ENCODE measurements at regions not wholly inside any gene's neighbourhood (a gene's known extent, or its start where the extent isn't known, plus 50 kb on each side); places are given as distances from the start of the nearest gene placed in this dataset.

- no peak for TF ChIP-seq ZNF704 (tag by site-specific recombination; IDR thresholded peaks at IDR 0.05)
- no peak for TF ChIP-seq ZNF670 (tag by site-specific recombination; IDR thresholded peaks at IDR 0.05; ENCODE audit: low read depth)
- TF ChIP-seq PATZ1 (tag by site-specific recombination; IDR thresholded peaks at IDR 0.05), result no peak
- TF ChIP-seq CTCF (tag by site-specific recombination; IDR thresholded peaks at IDR 0.05), result no peak
- TF ChIP-seq ZNF274 (IDR thresholded peaks at IDR 0.05; ENCODE audit: low read length), result no peak
- no peak for TF ChIP-seq ZNF274 (tag by site-specific recombination; IDR thresholded peaks at IDR 0.05; ENCODE audit: borderline replicate concordance)
- no peak for TF ChIP-seq TCF7L2 (IDR thresholded peaks at IDR 0.05; ENCODE audit: borderline replicate concordance, low read depth, low read length)
- no peak for TF ChIP-seq ZNF335 (tag by site-specific recombination; conservative IDR thresholded peaks at IDR 0.05)
- no peak for TF ChIP-seq HOXC10 (CRISPR knock-in tag; IDR thresholded peaks at IDR 0.05)
- TF ChIP-seq ZSCAN18 (tag by site-specific recombination; IDR thresholded peaks at IDR 0.05), result no peak
- TF ChIP-seq ZNF548 (tag by site-specific recombination; IDR thresholded peaks at IDR 0.05), result no peak
- TF ChIP-seq ZNF660 (tag by site-specific recombination; IDR thresholded peaks at IDR 0.05), result no peak
Observed at GRCh38 chr3:35992041-35992440, 352.7 kb downstream of the ARPP21 start.

Data from HEK293 (cell line).